ENCODE measurements at regions not wholly inside any gene's neighbourhood (a gene's known extent, or its start where the extent isn't known, plus 50 kb on each side); places are given as distances from the start of the nearest gene placed in this dataset.
"Not testable (repeated sequence)": the region's sequence is repeated elsewhere in the genome, so short reads cannot be mapped to it uniquely, and the experiment has no call there.

DNA sequence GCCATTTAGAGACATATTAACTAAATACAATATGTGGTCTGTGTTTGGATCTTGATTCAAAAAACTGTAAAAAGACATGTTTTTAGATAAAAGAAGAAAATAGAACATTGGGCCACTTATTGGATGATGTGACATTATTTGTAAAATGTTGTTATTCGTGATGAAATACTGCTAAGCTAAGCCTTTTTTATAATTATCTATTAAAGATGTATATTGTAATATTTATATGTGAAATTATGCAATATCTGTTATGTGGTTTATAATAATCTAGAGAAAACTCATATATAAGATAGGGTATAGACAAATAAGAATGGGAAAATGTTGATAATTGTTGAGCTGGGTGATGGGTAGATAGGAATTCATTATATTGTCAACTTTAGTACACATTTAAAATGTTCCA is 82.0 kb upstream of the RGS1 start:
- Histone ChIP-seq H3K9me3 (no peaks in the 10 kb centered on the region), H3K36me3 (no peaks in the 10 kb centered on the region), H3K4me3 (no peak overlapping the region), H3K4me1 (replicated peaks) (peaks cover 4% of the 10 kb centered on the region), H3K27me3 (replicated peaks; ENCODE audit: insufficient read depth) (no peaks in the 10 kb centered on the region), H3K27ac (no peak overlapping the region)
- intact Hi-C loops (cut with DNase I) = no loop called here
- WGBS = 90% methylated on average over 1 of the region's 1 CpG
- DNase-seq (ENCODE audit: low spot score) = no peak
- TF ChIP-seq, protein P1, sequence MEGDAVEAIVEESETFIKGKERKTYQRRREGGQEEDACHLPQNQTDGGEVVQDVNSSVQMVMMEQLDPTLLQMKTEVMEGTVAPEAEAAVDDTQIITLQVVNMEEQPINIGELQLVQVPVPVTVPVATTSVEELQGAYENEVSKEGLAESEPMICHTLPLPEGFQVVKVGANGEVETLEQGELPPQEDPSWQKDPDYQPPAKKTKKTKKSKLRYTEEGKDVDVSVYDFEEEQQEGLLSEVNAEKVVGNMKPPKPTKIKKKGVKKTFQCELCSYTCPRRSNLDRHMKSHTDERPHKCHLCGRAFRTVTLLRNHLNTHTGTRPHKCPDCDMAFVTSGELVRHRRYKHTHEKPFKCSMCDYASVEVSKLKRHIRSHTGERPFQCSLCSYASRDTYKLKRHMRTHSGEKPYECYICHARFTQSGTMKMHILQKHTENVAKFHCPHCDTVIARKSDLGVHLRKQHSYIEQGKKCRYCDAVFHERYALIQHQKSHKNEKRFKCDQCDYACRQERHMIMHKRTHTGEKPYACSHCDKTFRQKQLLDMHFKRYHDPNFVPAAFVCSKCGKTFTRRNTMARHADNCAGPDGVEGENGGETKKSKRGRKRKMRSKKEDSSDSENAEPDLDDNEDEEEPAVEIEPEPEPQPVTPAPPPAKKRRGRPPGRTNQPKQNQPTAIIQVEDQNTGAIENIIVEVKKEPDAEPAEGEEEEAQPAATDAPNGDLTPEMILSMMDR (IDR thresholded peaks at IDR 0.05) = no peak
- no peak for TF ChIP-seq POLR2A (IDR thresholded peaks at IDR 0.05)

DNA sequence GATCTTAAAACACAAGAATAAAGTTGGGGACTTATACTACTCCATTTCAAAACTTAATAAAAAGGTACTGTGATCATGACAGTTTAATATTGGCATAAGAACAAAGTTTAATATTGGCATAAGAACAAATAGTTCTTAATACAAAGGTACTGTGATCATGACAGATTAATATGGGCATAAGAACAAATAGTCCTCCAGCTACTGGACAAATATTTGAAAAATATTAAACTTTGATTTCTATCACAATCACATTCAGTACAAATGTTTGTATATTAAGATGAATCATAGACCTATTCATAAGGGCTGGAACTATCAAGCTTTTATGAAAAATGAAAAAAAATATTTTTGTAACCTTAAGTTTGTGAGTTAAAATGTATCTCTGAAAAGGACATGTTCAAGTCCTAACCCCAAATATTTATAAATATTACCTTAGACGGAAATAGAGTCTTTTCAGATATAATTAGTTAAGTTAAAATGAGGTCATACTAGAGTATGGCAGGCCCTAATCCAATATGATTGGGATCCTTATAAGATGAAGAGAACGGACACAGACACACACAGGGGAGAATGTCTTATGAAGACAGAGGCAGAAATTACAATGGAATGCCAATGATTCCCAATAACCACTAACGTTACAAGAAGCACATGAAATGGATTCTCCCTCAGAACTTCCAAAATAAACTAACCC is 79.1 kb upstream of the RGS1 start:
- Histone ChIP-seq H3K36me3 (no peaks in the 10 kb centered on the region), H3K4me1 (replicated peaks) (peaks cover 4% of the 10 kb centered on the region), H3K9me3 (no peaks in the 10 kb centered on the region), H3K4me3 (no peak overlapping the region), H3K27me3 (replicated peaks; ENCODE audit: insufficient read depth) (no peaks in the 10 kb centered on the region), H3K27ac (peak overlapping the region; percentile 41 to 62)
- TF ChIP-seq POLR2AphosphoS5 (IDR thresholded peaks at IDR 0.05) (no peak), POLR2A (IDR thresholded peaks at IDR 0.05) (no peak)
- TF ChIP-seq, protein P1 (IDR thresholded peaks at IDR 0.05) = no peak
- no peak for DNase-seq (ENCODE audit: low spot score)
- intact Hi-C loops (cut with DNase I) = no loop called here
- WGBS = 18% methylated on average over 3 of the region's 3 CpGs

DNA sequence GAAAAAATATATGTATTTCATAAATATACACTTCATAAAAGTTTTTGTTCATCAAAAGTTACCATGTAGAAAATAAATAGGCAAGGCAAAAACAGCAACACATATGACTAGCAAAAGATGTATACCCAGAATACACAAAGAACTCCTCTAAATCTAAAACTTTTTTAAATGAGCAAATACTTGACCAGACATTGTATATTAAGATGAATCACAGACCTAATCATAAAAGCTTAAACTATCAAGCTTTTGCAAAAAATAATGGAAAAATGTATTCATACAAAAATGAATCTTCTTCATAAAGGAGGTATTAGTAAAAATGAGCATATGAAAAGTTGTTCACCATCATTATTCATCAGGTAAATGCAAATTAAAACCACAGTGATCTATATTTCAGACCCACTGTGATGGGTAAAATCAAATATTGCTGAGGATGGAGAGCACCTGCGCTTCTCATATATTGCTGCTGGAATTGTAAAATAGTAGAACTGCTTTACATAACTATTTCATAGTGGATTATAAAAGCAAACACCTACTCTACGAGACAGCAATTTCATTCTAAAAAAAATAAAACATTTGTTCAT is 78.3 kb upstream of the RGS1 start:
- DNase-seq (ENCODE audit: low spot score) = no peak
- no peaks in the 10 kb centered on the region for H3K36me3 ChIP-seq
- TF ChIP-seq POLR2A (IDR thresholded peaks at IDR 0.05) (no peak), POLR2AphosphoS5 (IDR thresholded peaks at IDR 0.05) (no peak)
- TF ChIP-seq, protein P1 (IDR thresholded peaks at IDR 0.05) = no peak
- no peak overlapping the region for H3K4me3 ChIP-seq
- H3K27me3 ChIP-seq (replicated peaks; ENCODE audit: insufficient read depth) = no peaks in the 10 kb centered on the region
- 71% methylated on average over 2 of the region's 2 CpGs for WGBS
- peak overlapping the region; percentile 41 to 62 for H3K27ac ChIP-seq
- peaks cover 4% of the 10 kb centered on the region for H3K4me1 ChIP-seq (replicated peaks)
- no peaks in the 10 kb centered on the region for H3K9me3 ChIP-seq
- intact Hi-C loops (cut with DNase I) = no loop called here

DNA sequence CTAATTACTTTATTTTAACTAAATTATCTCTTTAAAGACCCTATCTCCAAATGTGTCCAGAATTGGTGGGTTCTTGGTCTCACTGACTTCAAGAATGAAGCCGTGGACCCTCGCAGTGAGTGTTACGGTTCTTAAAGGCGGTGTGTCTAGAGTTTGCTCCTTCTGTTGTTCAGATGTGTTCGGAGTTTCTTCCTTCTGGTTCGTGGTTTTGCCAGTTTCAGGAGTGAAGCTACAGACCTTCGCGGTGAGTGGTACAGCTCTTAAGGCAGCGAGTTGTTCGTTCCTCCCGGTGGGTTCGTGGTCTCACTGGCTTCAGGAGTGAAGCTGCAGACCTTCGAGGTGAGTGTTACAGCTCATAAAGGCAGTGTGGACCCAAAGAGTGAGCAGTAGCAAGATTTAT is 77.5 kb upstream of the RGS1 start:
- H3K4me3 ChIP-seq; H3K27me3 ChIP-seq (replicated peaks; ENCODE audit: insufficient read depth); H3K36me3 ChIP-seq; DNase-seq (ENCODE audit: low spot score); intact Hi-C loops (cut with DNase I); H3K4me1 ChIP-seq (replicated peaks); H3K9me3 ChIP-seq; H3K27ac ChIP-seq: not testable (repeated sequence)
- 94% methylated on average over 13 of the region's 13 CpGs for WGBS

DNA sequence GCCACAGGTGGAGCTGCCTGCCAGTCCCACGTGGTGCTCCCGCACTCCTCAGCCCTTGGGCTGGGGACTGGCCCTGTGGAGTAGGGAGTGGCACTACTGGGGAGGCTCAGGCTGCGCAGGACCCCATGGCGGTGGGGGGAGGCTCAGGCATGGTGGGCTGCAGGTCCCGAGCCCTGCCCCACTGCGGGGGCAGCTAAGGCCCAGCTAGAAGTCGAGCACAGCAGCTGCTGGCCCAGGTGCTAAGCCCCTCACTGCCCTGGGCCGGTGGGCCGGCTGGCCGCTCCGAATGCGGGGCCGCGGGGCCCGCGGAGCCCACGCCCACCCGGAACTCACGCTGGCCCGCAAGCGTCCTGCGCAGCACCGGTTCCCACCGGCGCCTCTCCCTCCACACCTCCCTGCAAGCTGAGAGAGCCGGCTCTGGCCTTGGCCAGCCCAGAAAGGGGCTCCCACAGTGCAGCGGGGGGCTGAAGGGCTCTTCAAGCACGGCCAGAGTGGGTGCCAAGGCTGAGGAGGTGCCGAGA is 76.5 kb upstream of the RGS1 start:
- H3K9me3 ChIP-seq; H3K27ac ChIP-seq; H3K36me3 ChIP-seq; H3K4me3 ChIP-seq; DNase-seq (ENCODE audit: low spot score); H3K4me1 ChIP-seq (replicated peaks); H3K27me3 ChIP-seq (replicated peaks; ENCODE audit: insufficient read depth); intact Hi-C loops (cut with DNase I): not testable (repeated sequence)
- 97% methylated on average over 18 of the region's 29 CpGs for WGBS

DNA sequence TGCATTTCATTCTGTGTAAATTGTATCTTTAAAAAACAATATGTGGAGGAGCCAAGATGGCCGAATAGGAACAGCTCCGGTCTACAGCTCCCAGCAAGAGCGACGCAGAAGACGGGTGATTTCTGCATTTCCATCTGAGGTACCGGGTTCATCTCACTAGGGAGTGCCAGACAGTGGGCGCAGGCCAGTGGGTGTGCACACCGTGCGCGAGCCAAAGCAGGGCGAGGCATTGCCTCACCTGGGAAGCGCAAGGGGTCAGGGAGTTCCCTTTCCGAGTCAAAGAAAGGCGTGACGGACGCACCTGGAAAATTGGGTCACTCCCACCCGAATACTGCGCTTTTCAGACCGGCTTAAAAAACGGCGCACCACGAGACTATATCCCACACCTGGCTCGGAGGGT is 75.0 kb upstream of the RGS1 start:
- DNase-seq (ENCODE audit: low spot score); H3K36me3 ChIP-seq; H3K27me3 ChIP-seq (replicated peaks; ENCODE audit: insufficient read depth); H3K9me3 ChIP-seq; H3K4me3 ChIP-seq; H3K4me1 ChIP-seq (replicated peaks); H3K27ac ChIP-seq; intact Hi-C loops (cut with DNase I): not testable (repeated sequence)
- 97% methylated on average over 23 of the region's 23 CpGs for WGBS

All from prostate gland (tissue), 2 donors.